GM12873 (cell line): ENCODE measurements at regions not wholly inside any gene's neighbourhood (a gene's known extent, or its start where the extent isn't known, plus 50 kb on each side); places are given as distances from the start of the nearest gene placed in this dataset.

Experiments used
- TF ChIP-seq, protein P1 (sequence below): IDR thresholded peaks from 2 replicates; pipeline ENCODE4 v1.5.1; 2012; ENCODE audit warnings: low read depth, mild to moderate bottlenecking, moderate library complexity, low read length, control low read depth; ENCODE audit not compliant: insufficient read depth; ENCODE audit errors: missing control alignments

DNA sequence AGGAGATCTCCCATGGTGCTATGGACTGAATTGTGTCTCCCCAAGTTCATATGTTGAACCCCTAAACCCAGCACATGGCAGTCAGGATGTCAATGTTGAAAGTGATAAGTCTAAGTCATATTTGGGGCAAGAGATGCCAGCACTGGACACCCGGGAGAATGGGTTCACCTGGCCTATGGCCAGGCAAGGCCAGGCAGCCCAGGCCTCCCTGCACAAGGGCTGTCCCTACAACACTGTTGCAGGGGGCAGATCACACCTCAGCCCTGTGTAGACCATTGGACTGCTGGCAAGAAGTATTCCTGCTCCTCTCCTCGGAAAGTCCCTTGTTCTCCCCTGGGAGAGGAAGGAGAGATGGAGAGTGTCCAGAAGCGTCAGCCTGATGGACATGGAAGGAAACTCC lies 240.5 kb downstream of the GADD45G start:
- TF ChIP-seq, protein P1, sequence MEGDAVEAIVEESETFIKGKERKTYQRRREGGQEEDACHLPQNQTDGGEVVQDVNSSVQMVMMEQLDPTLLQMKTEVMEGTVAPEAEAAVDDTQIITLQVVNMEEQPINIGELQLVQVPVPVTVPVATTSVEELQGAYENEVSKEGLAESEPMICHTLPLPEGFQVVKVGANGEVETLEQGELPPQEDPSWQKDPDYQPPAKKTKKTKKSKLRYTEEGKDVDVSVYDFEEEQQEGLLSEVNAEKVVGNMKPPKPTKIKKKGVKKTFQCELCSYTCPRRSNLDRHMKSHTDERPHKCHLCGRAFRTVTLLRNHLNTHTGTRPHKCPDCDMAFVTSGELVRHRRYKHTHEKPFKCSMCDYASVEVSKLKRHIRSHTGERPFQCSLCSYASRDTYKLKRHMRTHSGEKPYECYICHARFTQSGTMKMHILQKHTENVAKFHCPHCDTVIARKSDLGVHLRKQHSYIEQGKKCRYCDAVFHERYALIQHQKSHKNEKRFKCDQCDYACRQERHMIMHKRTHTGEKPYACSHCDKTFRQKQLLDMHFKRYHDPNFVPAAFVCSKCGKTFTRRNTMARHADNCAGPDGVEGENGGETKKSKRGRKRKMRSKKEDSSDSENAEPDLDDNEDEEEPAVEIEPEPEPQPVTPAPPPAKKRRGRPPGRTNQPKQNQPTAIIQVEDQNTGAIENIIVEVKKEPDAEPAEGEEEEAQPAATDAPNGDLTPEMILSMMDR = no peak

DNA sequence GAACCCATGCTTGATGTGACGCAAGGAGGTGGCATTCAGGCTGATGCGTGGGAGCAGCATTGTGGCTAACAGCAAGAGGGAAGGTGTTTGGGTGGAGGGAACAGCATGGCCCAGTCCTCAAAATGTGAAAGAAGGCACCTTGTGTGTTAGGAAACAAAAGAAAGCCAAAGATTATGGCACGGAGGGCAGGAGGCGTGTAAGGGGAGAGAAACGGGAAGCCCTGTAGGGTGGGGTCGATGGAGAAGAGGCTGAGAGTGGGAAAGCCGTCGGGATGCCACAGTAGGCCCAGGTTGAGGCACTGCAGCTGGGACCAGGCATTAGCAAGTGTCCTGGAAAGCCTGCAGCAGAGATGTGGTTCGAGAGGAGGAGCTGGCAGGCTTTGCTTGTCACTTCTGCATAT lies 241.1 kb downstream of the GADD45G start:
- TF ChIP-seq, protein P1 = no peak

DNA sequence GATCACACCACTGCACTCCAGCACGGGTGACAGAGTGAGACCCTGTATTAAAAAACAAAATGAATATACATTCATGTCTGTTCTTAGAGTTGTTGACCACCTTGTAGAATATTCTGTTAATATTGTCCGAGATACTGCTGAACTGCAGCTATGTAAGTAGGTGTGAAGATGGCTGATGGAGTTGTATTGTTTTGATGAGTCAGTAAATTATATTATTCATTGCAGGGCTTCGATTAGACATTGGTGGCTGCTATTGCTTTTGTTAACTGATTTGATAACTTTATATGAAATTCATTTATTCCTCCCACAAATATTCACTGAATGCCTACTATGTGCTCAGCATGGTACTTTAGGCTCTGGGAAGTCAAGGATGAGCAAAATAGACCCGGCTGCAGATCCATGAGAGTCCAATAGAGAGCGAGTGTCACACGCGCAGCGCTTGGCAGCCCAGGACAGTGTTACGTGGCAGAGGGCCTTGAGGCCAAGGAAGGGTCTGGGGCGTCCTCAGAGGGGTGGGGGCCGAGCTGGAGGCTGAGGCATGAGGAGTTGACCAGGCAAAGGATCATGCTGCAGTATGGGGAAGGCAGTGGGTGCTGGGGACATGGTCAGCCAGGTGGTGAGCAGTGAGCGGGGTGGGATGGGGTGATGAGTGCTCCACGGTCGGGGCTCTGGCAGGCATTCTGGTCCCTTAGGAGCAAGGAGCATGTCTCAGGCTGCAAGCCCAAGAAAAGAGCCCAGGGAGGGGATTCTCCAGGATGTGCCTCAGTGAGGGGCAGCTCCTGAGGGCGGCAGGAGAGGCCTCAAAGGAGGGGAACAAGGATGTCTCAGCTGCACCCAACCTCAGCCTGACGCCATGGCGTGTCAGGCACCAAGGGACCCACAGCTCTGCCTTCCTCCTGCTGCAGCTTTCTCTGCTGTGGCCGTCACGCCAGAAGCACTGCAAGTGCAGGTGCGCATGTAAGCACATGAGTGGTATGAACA lies 243.5 kb downstream of the GADD45G start:
- TF ChIP-seq, protein P1 = no peak

DNA sequence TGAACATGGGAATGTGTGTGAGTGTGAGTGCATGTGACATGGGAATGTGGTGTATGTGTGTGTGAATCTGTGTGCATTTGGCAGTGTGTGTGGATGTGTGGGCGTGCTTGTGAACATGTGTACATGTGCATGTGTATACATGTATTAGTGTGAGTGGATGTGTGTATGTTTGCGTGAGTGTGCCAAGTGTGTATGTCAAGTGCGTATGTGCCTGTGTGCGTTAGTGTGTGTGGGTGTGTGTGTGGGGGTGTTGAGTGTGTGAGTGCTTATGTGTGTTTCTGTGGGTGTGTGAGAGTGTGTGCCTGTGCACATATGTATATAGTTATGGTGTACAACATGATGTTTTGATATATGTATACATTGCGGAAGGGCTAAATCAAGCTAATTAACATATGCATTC lies 244.3 kb downstream of the GADD45G start:
- TF ChIP-seq, protein P1 = no peak

DNA sequence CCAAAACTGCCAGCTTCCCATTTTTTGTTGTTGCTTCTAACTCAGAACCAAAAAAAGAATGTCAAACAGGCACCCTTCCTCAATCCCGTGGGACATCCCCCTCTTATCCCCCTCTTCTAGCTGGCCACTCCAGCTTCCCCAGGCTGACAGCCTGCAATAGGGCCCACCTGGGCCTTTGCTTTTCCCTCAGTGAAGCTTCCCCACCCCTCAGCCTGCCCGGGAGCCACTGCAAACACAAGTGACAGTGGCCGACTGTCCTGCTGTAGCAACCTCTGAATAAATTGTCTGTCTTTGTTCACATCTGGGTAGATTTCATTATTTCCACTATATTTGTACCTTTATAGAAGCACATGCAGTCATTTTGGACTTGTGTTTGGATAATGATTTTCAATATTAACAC lies 245.3 kb downstream of the GADD45G start:
- TF ChIP-seq, protein P1 = no peak

DNA sequence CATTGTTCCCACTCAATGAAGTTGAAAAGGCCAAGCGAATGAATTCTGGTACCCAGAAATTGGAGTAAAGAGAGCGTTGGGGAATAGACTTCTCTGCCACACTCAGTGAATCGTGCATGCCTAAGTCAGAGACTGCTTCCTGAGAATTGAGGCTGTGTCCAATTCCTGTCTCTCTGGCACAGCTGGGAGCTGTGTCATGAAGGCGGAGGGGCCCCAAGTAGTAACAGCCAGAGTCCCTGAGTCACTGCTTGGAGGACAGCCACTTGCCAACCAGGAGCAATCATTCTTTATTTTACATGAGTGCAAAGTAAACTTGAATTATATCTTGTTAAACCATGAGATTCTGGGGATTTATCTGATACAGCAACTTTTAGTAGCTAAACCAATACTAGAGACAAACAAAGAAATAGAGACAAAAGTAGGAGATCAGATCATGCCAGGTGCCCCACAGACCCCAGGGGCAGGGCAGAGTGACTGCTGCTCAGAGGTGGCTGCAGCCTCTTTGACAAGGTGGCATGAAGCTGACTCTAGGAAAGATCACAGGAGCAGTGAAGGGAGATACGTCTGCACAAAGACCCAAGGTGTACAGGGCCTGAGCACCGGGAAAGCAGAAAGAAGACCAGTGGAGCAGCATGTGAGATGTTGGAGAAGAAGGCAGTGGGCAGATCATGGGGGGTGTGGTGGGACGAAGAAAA lies 246.0 kb downstream of the GADD45G start:
- TF ChIP-seq, protein P1 = no peak

DNA sequence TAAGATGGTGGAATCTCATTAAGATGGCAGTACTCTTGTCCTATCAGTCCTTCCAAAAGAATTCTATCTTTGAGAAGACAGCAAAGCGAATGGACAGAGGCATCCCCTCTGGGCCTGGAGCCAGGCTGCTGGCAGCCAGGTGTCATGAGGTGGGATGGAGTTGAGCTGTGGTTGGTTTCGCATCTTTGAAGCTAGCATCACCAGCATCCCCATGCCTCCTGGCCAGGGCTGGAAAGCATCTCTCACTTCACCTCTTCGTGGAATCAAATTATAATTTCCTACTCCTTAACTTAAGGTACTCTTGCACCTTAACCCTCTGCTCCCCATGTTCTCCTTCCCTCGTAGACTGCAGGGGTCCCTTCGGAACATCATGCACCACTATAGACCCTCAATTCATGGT lies 248.3 kb downstream of the GADD45G start:
- TF ChIP-seq, protein P1 = no peak
